IMR-90 (cell line): ENCODE measurements at regions not wholly inside any gene's neighbourhood (a gene's known extent, or its start where the extent isn't known, plus 50 kb on each side); places are given as distances from the start of the nearest gene placed in this dataset.

Source experiments
- ATAC-seq: fragments of 200-7000 bp; cut with Tn5 transposase; 2 replicates; pipeline ENCODE4 v1.9.1; 2020; ENCODE audit warnings: low read depth, mild to moderate bottlenecking, moderate library complexity
- BruUV-seq: library from RNA; stranded (reverse); fragments of 400-500 nt; replicated peaks from 2 replicates; lab custom pipeline; 2021; lab: Mats Ljungman, UMichigan
- CTCF ChIA-PET: fragments of 300-600 bp; formaldehyde crosslinking; extraction: SDS; loops from one replicate; lab custom pipeline; 2021; ENCODE audit warnings: antibody characterized with exemption; lab: Yijun Ruan, JAX
- POLR2A ChIA-PET: fragments of 300-600 bp; sonication (Branson Sonifier 250); formaldehyde crosslinking; loops from one replicate; lab custom pipeline; 2022; ENCODE audit warnings: antibody characterized with exemption; ENCODE audit not compliant: unreplicated experiment; lab: Charles Lee
- DNase-seq: peaks from one replicate; pipeline ENCODE4 v3.0.0; 2013
- H2AFZ ChIP-seq: replicated peaks from 2 replicates; pipeline ENCODE3; 2013; ENCODE audit warnings: low read length, mild to moderate bottlenecking; ENCODE audit not compliant: poor library complexity
- H2AK5ac ChIP-seq: 2 replicates; pipeline ENCODE4 v1.6.1; 2013; ENCODE audit warnings: low read depth, low read length, inconsistent platforms
- H2AK9ac ChIP-seq: replicated peaks from 2 replicates; pipeline ENCODE3; 2013; ENCODE audit warnings: mild to moderate bottlenecking, low read depth, low read length, moderate library complexity; ENCODE audit not compliant: poor library complexity
- H2BK120ac ChIP-seq: 2 replicates; pipeline ENCODE4 v1.6.1; 2013; ENCODE audit warnings: low read depth, low read length, inconsistent platforms
- H2BK15ac ChIP-seq: 3 replicates; pipeline ENCODE4 v1.6.1; 2013; ENCODE audit warnings: low read depth, low read length, inconsistent platforms
- H2BK20ac ChIP-seq: 2 replicates; pipeline ENCODE4 v1.6.1; 2013; ENCODE audit warnings: low read depth, mild to moderate bottlenecking, inconsistent platforms, low read length, moderate library complexity
- H2BK5ac ChIP-seq: 2 replicates; pipeline ENCODE4 v1.6.1; 2013; ENCODE audit warnings: mild to moderate bottlenecking, low read depth, low read length, inconsistent platforms; ENCODE audit not compliant: poor library complexity, severe bottlenecking
- H3K14ac ChIP-seq: replicated peaks from 2 replicates; pipeline ENCODE4 v1.6.1; 2013; ENCODE audit warnings: low read depth, low read length, inconsistent platforms
- H3K18ac ChIP-seq: 2 replicates; pipeline ENCODE4 v1.6.1; 2013; ENCODE audit warnings: low read depth, low read length, control low read depth
- H3K23ac ChIP-seq: 2 replicates; pipeline ENCODE4 v1.6.1; 2013; ENCODE audit warnings: low read depth, low read length, inconsistent platforms
- H3K27ac ChIP-seq: 2 replicates; pipeline ENCODE4 v1.5.1; 2013; ENCODE audit warnings: mild to moderate bottlenecking, control low read depth, low read length; ENCODE audit not compliant: insufficient read depth
- H3K27me3 ChIP-seq: 2 replicates; pipeline ENCODE4 v1.6.1; 2013; ENCODE audit warnings: low read length; ENCODE audit not compliant: control insufficient read depth, insufficient read depth
- H3K36me3 ChIP-seq: 2 replicates; pipeline ENCODE4 v1.6.1; 2013; ENCODE audit warnings: low read length, mixed read lengths; ENCODE audit not compliant: control insufficient read depth, insufficient read depth
- H3K4ac ChIP-seq: 2 replicates; pipeline ENCODE4 v1.6.1; 2013; ENCODE audit warnings: low read depth, low read length, inconsistent platforms
- H3K4me1 ChIP-seq: 2 replicates; pipeline ENCODE4 v1.6.1; 2013; ENCODE audit warnings: low read length, mixed read lengths; ENCODE audit not compliant: control insufficient read depth, insufficient read depth
- H3K4me2 ChIP-seq: 2 replicates; pipeline ENCODE4 v1.6.1; 2013; ENCODE audit warnings: low read depth, mild to moderate bottlenecking, control low read depth, low read length, moderate library complexity
- H3K4me3 ChIP-seq: 2 replicates; pipeline ENCODE4 v1.5.1; 2013; ENCODE audit warnings: low read depth, mild to moderate bottlenecking, control low read depth, low read length, moderate library complexity; ENCODE audit not compliant: insufficient read depth
- H3K56ac ChIP-seq: 2 replicates; pipeline ENCODE4 v1.6.1; 2013; ENCODE audit warnings: low read length, inconsistent platforms; ENCODE audit not compliant: insufficient read depth; ENCODE audit errors: extremely low read depth
- H3K79me1 ChIP-seq, 2 experiments: 2 replicates each; pipeline ENCODE4 v1.6.1; 2013; ENCODE audit warnings: low read length in 2 of 2, inconsistent platforms in 1 of 2, low read depth in 1 of 2
- H3K9ac ChIP-seq: 2 replicates; pipeline ENCODE4 v1.6.1; 2013; ENCODE audit warnings: low read depth, low read length, control low read depth
- H3K9me1 ChIP-seq: 2 replicates; pipeline ENCODE4 v1.6.1; 2013; ENCODE audit warnings: low read length, inconsistent platforms; ENCODE audit not compliant: insufficient read depth
- H3K9me3 ChIP-seq: 2 replicates; pipeline ENCODE4 v1.6.1; 2013; ENCODE audit warnings: low read length; ENCODE audit not compliant: control insufficient read depth, insufficient read depth
- H4K20me1 ChIP-seq: 2 replicates; pipeline ENCODE4 v1.6.1; 2013; ENCODE audit warnings: low read length, inconsistent platforms; ENCODE audit not compliant: insufficient read depth
- H4K5ac ChIP-seq: 2 replicates; pipeline ENCODE4 v1.6.1; 2013; ENCODE audit warnings: mild to moderate bottlenecking, low read depth, low read length, control low read depth
- H4K8ac ChIP-seq, 2 experiments: 2 replicates each; pipeline ENCODE4 v1.6.1; 2013; ENCODE audit warnings: low read depth in 2 of 2, low read length in 2 of 2, control low read depth in 1 of 2, inconsistent platforms in 1 of 2
- H4K91ac ChIP-seq: 2 replicates; pipeline ENCODE4 v1.6.1; 2013; ENCODE audit warnings: low read depth, low read length, inconsistent platforms; ENCODE audit not compliant: insufficient read depth
- CTCF ChIP-seq: conservative IDR thresholded peaks from 2 replicates; pipeline ENCODE4 v1.5.1; 2012; ENCODE audit warnings: mild to moderate bottlenecking, low read depth, low read length, improper control_type of control experiment
- MAFK ChIP-seq: IDR thresholded peaks from 2 replicates; pipeline ENCODE4 v1.6.1; 2012; ENCODE audit warnings: low read depth, low read length, improper control_type of control experiment
- SMC3 ChIP-seq: fragments of 150-350 bp; IDR thresholded peaks from 2 replicates; pipeline ENCODE4 v1.6.1; 2016; ENCODE audit warnings: low read depth, mild to moderate bottlenecking, antibody characterized with exemption, low read length, moderate library complexity
- WGBS, 2 experiments: methylation state at CpG; one replicate each; pipeline versions ENCODE4 v1.1.5 to v1.1.7; 2013; ENCODE audit warnings: missing lambda C conversion rate in 2 of 2; ENCODE audit not compliant: insufficient read length in 1 of 2; ENCODE audit errors: extremely low coverage in 2 of 2; 5-methylcytosine and 5-hydroxymethylcytosine counted together
- dilution Hi-C: fragments of 300-500 bp; cut with HindIII; formaldehyde crosslinking; loops from one replicate; pipeline ENCODE4 v1.14.3; 2018; ENCODE audit warnings: low sequenced_read_pairs; ENCODE audit not compliant: unreplicated experiment
- in situ Hi-C: fragments of 300-500 bp; cut with MboI; formaldehyde crosslinking; loops from 3 replicates; pipeline ENCODE4 v1.14.3; 2019; ENCODE audit warnings: low sequenced_read_pairs, inconsistent platforms, mixed read lengths
- intact Hi-C: fragments of 100-400 bp; cut with micrococcal nuclease; formaldehyde crosslinking; loops from 2 replicates; pipeline ENCODE4 v1.10.0; 2022

- no peaks in the 10 kb centered on the region for H3K36me3 ChIP-seq
- H3K79me1 ChIP-seq: no peaks in the 10 kb centered on the region
- no peaks in the 10 kb centered on the region for H4K20me1 ChIP-seq
- H3K4ac ChIP-seq: no peak overlapping the region
- H2AK5ac ChIP-seq: no peak overlapping the region
- DNase-seq (no peak), ATAC-seq (no peak)
- in situ Hi-C loops: no loop called here
- no peak overlapping the region for H2BK20ac ChIP-seq
- no peak overlapping the region for H4K91ac ChIP-seq
- no peak overlapping the region for H3K9ac ChIP-seq
- TF ChIP-seq SMC3 (no peak), MAFK (no peak), CTCF (no peak)
- ChIA-PET CTCF (no interaction called here), POLR2A (no interaction called here)
- BruUV-seq: no TSS peak
- H4K5ac ChIP-seq: no peak overlapping the region
- no peak overlapping the region for H3K27ac ChIP-seq
- no peak overlapping the region for H4K8ac ChIP-seq
- peaks cover 37% of the 10 kb centered on the region for H3K27me3 ChIP-seq
- H3K4me2 ChIP-seq: no peak overlapping the region
- H3K23ac ChIP-seq: no peak overlapping the region
- no peak overlapping the region for H3K56ac ChIP-seq
- no peak overlapping the region for H2BK5ac ChIP-seq
- WGBS, 2 experiments: no CpG with 5 or more reads among the region's 5 CpGs
- H3K4me1 ChIP-seq: peaks cover 3% of the 10 kb centered on the region
- H3K18ac ChIP-seq: no peak overlapping the region
- no peak overlapping the region for H2BK15ac ChIP-seq
- H3K14ac ChIP-seq: no peak overlapping the region
- H2BK120ac ChIP-seq: no peak overlapping the region
- H3K9me1 ChIP-seq: no peaks in the 10 kb centered on the region
- dilution Hi-C loops: no loop called here
- H2AK9ac ChIP-seq: no peak overlapping the region
- intact Hi-C loops: no loop called here
- peaks cover 4% of the 10 kb centered on the region; the same call in 1 of the 2 replicates for H3K9me3 ChIP-seq
- no peak overlapping the region for H3K4me3 ChIP-seq
- no peak overlapping the region for H2AFZ ChIP-seq
Measured at GRCh38 chr2:120637847-120638246, 97.8 kb upstream of the GLI2 start.
